HG03045 (cell line): ENCODE measurements at regions not wholly inside any gene's neighbourhood (a gene's known extent, or its start where the extent isn't known, plus 50 kb on each side); places are given as distances from the start of the nearest gene placed in this dataset.

Experiments used
- ATAC-seq: cut with Tn5 transposase; IDR thresholded peaks from one replicate; pipeline ENCODE4 v1.9.1; 2021; ENCODE audit warnings: mild to moderate bottlenecking, moderate library complexity; ENCODE audit not compliant: unreplicated experiment

DNA sequence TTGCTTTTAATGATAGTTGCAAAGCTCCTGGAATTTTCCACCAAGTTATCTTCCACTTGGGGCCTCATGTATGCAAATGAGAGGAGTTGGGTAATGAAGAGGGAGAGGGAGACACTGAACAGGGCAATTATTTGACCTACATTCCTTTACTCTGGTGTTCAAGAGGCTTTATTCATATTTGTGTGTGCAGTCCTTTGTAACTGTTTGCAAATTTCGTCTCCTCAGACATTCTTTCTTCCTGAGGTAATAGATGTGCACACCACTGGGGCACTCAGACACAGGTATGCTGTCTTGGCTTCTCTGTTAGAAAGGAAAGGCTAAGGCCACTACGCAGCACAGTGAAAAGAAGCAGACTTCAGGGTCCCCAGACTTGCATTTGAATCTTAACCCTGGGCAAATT, 189.7 kb upstream of the IL12A start:
- no peak for ATAC-seq

DNA sequence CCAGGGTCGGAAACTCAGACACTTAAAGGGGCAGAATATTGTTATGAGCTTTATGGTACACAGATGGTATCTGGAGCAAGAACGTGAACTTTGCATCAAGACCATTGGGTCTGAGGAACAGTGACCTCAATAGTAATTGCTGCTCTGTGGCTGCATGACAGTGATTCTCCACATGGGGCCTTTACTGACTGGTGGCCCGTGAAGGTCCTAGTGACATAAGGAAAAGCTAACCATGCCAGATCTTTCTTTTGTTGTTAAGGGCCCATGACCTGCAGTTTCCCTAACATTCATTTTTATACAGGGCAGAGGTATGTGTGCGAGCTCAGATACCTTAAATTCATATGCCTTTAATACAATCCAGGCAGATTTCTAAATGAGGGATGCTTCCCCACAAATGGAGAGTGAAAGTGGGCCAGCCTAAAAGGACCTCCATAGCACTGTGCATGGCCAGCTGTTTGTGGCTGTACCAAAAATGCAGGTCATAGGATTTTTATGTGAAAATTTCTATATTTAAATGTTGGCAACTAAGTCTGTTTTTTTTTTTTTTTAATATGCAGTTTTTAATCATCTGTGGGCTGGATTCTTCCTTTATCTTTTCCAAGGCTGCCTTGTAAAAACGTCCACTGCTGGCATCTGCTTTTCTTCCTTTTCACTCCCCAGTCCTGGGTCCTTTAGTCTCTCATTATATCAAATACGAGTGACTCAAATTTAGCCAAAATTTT, 188.0 kb upstream of the IL12A start:
- ATAC-seq = no peak

DNA sequence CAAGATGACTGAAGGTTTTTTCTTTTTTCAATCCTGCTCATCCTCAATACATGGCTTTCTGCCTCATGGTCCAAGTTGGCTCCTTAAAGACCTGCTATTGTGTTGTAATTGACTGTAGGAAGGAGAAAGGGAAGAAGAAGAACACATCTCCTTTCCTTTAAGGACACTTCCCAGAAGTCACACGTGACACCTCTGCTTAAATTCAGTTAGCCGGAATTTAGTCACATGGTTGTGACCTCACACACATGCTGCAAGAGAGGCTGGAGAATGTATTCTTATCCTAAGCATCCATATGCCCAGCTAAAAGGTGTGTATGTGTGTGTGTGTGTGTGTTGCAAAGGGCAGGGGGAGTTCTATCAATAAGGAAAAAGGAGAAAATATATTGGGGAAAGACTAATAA, 185.8 kb upstream of the IL12A start:
- no peak for ATAC-seq

DNA sequence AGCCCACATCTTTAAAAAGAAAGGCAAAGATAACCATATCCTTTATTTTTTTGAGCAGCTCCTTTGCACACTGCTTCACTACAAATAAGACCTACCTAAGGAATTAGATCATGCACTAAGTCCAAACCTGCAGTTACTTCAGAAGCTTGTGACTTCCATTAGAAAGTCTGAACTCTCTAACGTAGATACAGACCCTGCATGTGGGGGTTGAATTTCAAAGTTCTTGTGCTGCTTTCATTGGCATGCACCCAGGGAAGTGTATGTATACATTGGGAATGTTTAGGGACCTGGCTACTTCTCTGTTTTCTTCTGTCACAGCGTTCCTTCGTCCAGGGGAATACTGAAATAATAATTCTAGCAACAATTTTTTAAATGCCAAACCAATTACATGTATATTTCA, 185.2 kb upstream of the IL12A start:
- no peak for ATAC-seq

DNA sequence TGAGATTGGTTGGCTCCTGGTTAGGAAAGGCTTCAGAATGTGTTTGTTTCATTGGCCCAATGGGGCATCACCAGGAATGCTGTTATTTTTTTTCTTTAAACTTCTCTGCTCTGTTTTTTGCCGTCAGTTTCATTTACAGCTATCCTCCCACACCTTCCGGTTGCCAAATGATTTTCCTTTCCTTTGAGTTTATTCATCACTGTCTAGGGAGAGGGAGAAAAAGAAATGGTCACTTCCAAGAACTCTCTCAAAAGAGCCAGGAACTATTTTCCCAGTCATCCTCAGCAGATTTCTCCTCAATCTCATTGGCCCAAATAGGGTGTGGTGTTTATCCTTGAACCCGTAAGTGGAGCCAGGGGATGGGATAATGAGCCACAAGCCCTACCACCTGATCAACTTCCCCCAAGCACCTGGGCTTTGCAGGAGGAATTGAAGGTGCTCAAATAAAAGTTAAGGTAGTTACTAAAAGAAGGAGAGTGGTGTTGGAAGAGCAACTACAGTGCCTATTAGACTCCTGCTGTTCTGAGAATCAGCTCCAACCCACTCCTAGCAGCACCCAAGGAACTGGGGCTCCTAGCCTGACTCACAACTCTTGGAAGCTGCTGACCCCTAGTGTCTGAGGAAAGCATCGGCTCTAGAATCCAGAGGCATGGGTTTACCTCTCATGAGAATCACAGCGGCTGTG, 183.8 kb upstream of the IL12A start:
- ATAC-seq = peak; percentile 93

GRCh38 chr3:159805411-159805772, 183.2 kb upstream of the IL12A start:
- no peak for ATAC-seq

DNA sequence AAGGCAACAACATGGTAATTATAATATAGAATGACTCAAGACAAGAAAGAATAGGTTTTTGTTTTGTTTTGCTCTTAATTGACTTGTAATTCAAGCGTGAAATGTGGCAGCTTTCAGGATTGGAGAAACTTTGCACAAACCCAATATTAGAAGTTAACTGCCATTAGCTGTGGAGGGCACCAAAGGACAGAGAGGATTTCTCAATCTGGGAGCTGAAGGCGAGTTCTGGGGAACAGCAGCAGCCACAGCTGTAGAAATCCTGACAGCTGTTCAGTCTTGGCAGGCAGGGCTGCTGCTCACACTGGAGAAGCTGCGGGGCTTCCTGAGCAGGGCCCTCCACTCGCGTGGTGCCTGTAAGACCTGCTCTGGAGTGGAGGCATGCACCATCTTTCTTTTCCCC, 182.2 kb upstream of the IL12A start:
- no peak for ATAC-seq

DNA sequence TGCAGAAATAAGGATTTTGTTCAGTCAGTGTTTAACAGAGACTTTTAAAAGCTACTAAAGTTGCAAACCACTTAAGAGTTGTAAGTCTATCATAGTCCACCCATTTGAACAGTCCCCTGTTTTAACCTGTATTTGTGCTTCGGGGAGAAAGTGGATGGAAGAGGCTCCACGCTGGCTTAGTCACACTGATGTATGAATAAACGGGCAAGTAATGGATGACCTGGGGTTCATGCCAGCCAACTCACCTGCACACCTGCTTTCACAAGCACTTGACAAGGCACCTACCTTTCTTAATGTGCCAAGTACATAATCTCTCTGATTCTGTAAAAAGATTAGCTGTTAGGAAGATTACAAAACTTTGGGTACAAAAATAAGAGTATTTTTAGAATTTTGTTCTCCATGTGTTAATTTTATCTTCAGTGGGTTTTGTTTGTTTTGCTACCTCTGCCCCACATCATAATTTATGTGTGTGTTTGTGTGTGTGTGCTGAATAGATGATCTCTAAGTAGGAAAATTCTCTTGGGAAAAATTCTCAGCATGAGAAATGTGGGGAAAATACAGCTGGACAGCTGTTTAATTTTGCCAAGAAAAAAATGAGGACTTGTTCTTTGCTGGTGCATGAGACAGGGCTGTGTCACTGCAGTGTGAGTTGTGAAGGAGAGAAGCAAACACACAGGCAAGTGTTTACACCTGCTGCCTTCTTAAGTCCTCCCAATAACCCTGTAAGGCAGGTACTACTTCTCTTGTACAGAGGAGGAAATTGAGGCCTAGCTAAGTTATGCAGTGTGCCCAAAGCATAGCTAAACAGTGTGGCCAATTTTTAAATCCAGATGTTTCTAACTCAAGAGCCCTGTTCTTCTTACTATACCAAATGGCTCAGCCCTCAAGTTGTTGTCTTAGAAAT, 181.2 kb upstream of the IL12A start:
- no peak for ATAC-seq

- ATAC-seq = no peak
These were observed 174.7 kb upstream of the IL12A start for GRCh38 chr3:159813822-159814531.

GRCh38 chr3:159816512-159816911, 172.1 kb upstream of the IL12A start:
- no peak for ATAC-seq

DNA sequence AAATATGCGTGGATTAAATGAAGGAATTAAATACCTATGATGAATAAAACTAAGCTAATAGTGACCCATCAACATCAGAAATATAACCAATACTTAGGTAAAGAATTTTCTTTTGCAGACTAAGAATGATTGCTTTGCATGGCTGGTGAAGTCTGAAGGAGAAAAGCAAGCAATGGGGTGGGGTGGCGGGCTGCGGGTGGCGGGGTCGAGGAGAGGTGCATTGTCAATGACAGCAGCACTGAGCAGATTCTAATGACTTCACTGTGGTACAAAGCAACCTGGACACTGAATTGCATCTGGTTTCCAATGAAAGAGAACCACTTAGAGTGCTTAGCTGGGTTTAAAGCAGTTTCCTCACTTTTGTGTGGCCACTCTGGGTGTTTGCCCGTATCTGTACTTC, 171.5 kb upstream of the IL12A start:
- ATAC-seq = no peak

DNA sequence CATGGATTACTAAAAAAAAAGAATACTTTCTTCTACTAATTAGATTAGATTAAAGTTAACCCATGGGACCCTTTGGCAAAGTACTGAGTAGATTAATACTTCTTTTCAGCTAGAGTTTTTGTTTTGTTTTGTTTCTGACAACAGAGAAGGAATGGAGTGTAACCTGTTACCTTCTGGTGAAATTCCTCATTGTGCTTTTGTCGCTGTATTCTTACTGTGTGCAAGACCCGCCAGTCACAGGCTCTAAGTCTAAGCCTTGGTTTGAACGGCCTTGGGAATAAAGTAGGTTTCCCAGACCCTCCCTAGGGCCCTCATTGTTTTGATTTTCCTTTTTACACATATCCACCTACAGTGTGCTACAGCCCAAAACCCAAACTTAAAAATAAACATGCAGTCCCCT, 171.1 kb upstream of the IL12A start:
- no peak for ATAC-seq

GRCh38 chr3:159818399-159818798, 170.2 kb upstream of the IL12A start:
- ATAC-seq = no peak

DNA sequence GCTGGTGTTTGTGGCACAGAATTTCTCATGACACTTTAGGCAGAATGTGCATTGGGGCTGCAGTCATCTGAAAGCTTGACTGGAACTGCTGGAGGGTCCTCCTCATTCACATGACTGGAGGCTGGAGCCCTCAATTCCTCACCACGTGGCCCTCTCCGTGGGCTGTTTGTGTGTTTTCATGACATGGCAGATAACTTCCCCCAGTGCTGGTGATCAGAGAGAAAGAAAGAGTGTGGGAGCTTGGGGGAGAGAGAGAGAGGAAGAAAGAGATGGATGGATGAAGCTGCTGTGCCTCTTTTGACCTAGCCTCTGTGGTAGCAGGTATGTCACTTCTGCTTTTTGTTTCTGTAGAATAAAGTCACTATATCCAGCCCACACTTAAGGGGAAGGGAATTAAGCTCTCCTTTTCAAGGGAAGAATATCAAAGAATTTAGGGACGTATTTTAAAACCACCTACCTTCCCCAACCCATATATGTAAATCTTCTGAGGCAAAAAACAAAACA, 169.6 kb upstream of the IL12A start:
- no peak for ATAC-seq

GRCh38 chr3:159819676-159820075, 169.0 kb upstream of the IL12A start:
- no peak for ATAC-seq

- ATAC-seq = no peak
These were observed 167.5 kb upstream of the IL12A start for GRCh38 chr3:159821110-159821509.

DNA sequence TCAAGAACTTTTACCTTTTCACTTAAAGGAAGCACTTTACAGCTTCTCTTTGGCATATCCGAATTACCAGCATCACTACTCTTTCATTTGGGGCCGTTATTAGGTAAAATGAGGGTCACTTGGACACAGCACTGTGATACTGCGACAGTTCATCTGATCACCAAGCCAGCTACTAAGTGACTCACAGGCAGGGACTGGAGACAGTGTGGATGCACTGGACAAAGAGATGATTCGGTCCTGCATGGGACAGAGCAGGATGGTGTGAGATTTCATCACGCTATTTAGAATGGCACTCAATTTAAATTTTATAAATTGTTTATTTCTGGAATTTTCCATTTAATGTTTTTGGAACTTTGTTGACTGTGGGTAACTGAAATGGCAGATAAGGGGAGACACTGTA, 166.9 kb upstream of the IL12A start:
- ATAC-seq = no peak

DNA sequence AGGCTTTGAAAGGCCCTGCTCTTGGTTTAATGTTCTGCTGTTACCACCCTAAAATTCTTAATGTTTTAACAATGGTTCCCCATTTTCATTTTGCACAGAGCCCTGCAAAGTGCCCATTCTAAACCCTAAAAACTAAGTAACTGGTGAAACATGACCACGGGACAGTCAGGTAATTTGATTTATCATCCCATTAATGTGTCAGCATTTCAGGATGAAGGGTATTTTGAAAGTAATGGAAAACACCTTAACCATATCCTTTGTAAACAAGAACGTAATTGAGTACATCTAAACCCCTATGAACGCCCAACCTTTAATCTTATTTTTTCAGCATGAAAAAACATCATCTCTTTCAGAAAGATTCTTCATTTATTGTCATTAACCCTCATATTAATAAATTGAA, 164.9 kb upstream of the IL12A start:
- ATAC-seq = no peak

DNA sequence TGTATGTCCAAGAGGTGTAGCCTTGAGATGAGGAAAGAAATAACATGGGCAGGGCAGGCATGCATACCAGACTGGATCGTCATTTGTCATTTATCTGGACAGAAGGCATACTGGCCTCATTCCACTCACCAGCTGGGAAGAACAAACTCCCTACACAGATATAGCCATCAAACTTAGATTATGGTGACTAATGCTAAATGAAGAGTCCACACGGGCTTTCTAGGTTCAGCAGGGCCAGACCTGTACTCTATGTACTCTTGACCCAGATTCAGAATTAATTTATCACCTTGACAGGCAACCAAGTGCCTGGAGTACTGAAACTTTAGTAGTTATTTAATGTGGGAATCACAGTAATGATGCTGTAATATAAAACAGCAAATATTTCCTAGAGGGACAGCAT, 164.3 kb upstream of the IL12A start:
- no peak for ATAC-seq

DNA sequence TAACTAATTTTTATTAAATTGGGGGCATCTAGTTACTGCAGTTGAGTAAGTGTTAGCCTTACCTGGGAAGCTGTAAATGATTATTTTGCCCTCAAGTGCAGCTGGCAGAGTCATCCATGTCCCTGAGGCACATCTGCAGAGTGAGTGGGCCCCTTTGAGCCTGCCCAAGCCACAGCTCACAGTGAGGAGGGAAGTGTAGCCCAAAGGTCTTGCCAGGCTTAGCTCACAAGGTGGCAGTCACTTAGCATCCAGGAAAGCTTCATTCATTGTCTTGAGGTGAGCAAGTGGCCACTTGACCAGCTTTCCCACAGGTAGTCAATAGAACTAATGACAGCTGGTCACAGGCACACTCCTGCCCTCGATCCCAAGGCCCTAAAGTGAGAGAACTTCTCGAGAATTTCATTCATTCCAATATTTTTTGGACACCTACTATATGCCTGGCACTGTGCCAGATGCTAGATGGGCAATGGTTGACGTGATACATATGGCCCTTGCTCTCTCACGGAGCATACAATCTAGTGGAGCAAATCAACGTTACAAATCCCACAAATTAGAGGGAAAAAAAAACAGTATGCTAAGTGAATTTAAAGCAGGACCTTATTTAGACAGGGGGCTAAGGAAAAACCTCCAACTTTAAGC, 163.3 kb upstream of the IL12A start:
- no peak for ATAC-seq

DNA sequence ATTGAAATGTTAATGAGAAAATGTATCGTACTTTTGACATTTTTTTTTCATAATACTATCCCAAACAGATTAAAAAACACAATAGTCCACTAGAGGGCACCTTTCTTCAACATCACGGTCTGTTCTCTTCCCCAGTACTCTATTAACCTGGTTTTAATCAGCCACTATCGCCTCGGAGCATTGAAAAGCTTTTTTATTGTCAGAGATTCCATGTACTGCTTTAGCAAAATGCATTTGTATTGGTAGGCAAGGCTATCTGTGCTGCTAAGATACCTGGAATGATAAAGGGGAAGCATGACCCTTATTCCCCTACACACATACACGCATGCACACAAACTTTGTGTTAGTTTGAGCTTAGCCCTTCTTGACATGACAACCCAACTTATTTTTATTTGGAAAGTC, 160.1 kb upstream of the IL12A start:
- peak; percentile 38 for ATAC-seq
